IPS DF 4.7 (cell line): ENCODE measurements at regions not wholly inside any gene's neighbourhood (a gene's known extent, or its start where the extent isn't known, plus 50 kb on each side); places are given as distances from the start of the nearest gene placed in this dataset.

Experiments used
- DNase-seq: peaks from one replicate; pipeline ENCODE4 v3.0.0-alpha.2; 2013; ENCODE audit warnings: low spot score; ENCODE audit errors: extremely low read depth

- no peak for DNase-seq
Observed at GRCh38 chr2:196248467-196249094, 77.2 kb upstream of the STK17B start.

GRCh38 chr2:196249171-196249570 is 77.8 kb upstream of the STK17B start:
- no peak for DNase-seq

GRCh38 chr2:196249860-196250259 is 78.5 kb upstream of the STK17B start:
- DNase-seq, result no peak

- no peak for DNase-seq
Observed at GRCh38 chr2:196251132-196251531, 79.8 kb upstream of the STK17B start.

GRCh38 chr2:196252408-196253115 is 81.2 kb upstream of the STK17B start:
- no peak for DNase-seq

GRCh38 chr2:196253116-196253480 is 81.7 kb upstream of the STK17B start:
- DNase-seq, result no peak

- no peak for DNase-seq
Observed at GRCh38 chr2:196256585-196256984, 85.2 kb upstream of the STK17B start.

- DNase-seq, result no peak
Observed at GRCh38 chr2:196257086-196257485, 85.7 kb upstream of the STK17B start.

- no peak for DNase-seq
Observed at GRCh38 chr2:196258407-196258806, 87.0 kb upstream of the STK17B start.

GRCh38 chr2:196259507-196260481 is 88.4 kb upstream of the STK17B start:
- no peak for DNase-seq

- no peak for DNase-seq
Observed at GRCh38 chr2:196260546-196260945, 89.2 kb upstream of the STK17B start.

- DNase-seq, result no peak
Observed at GRCh38 chr2:196262606-196263005, 91.2 kb upstream of the STK17B start.

- DNase-seq, result no peak
Observed at GRCh38 chr2:196263181-196263747, 91.9 kb upstream of the STK17B start.

GRCh38 chr2:196266351-196266750 is 95.0 kb upstream of the STK17B start:
- no peak for DNase-seq

- DNase-seq, result no peak
Observed at GRCh38 chr2:196266855-196267254, 95.5 kb upstream of the STK17B start.

GRCh38 chr2:196268025-196268424 is 96.6 kb upstream of the STK17B start:
- DNase-seq, result no peak

- no peak for DNase-seq
Observed at GRCh38 chr2:196268538-196269338, 97.4 kb upstream of the STK17B start.

GRCh38 chr2:196271795-196272194 is 100.4 kb upstream of the STK17B start:
- no peak for DNase-seq

- DNase-seq, result no peak
Observed at GRCh38 chr2:196274387-196274809, 103.0 kb upstream of the STK17B start.

- no peak for DNase-seq
Observed at GRCh38 chr2:196275646-196276352, 104.4 kb upstream of the STK17B start.
